MM.1S (cell line): ENCODE measurements at regions not wholly inside any gene's neighbourhood (a gene's known extent, or its start where the extent isn't known, plus 50 kb on each side); places are given as distances from the start of the nearest gene placed in this dataset.

ENCODE experiments used
- DNase-seq: peaks from one replicate; pipeline ENCODE4 v3.0.0-alpha.2; 2015
- H2AFZ ChIP-seq: fragments of 300-600 bp; sonication (generic); 2 replicates; pipeline ENCODE4 v1.6.0; 2016; ENCODE audit warnings: antibody characterized with exemption, low read length
- H3F3A ChIP-seq: fragments of 300-600 bp; sonication (generic); 2 replicates; pipeline ENCODE4 v1.6.1; 2016; ENCODE audit warnings: mild to moderate bottlenecking, antibody characterized with exemption, low read length, moderate library complexity, mixed read lengths; ENCODE audit not compliant: insufficient read depth
- H3K27ac ChIP-seq: fragments of 300-600 bp; sonication (generic); 2 replicates; pipeline ENCODE4 v1.5.1; 2016; ENCODE audit warnings: mild to moderate bottlenecking, low read length
- H3K27me3 ChIP-seq: fragments of 300-600 bp; sonication (generic); replicated peaks from 2 replicates; pipeline ENCODE4 v1.6.0; 2016; ENCODE audit warnings: low read length; ENCODE audit not compliant: insufficient read depth
- H3K36me3 ChIP-seq: fragments of 300-600 bp; sonication (generic); replicated peaks from 2 replicates; pipeline ENCODE4 v1.6.1; 2016; ENCODE audit warnings: mild to moderate bottlenecking, low read length, mixed read lengths; ENCODE audit not compliant: insufficient read depth
- H3K4me1 ChIP-seq: fragments of 300-600 bp; sonication (generic); 2 replicates; pipeline ENCODE4 v1.6.1; 2016; ENCODE audit warnings: low read length, mixed read lengths
- H3K4me2 ChIP-seq: fragments of 300-600 bp; sonication (generic); 2 replicates; pipeline ENCODE4 v1.6.0; 2016; ENCODE audit warnings: low read depth, low read length
- H3K4me3 ChIP-seq: fragments of 300-600 bp; sonication (generic); 2 replicates; pipeline ENCODE4 v1.5.1; 2016; ENCODE audit warnings: low read length, mixed read lengths
- H3K79me2 ChIP-seq: fragments of 300-600 bp; sonication (generic); 2 replicates; pipeline ENCODE4 v1.6.1; 2016; ENCODE audit warnings: mixed run types, low read length, mixed read lengths
- H3K9ac ChIP-seq: fragments of 300-600 bp; sonication (generic); 2 replicates; pipeline ENCODE4 v1.6.1; 2016; ENCODE audit warnings: low read length, mixed read lengths
- H3K9me2 ChIP-seq: fragments of 300-600 bp; sonication (generic); replicated peaks from 2 replicates; pipeline ENCODE4 v1.6.1; 2016; ENCODE audit warnings: mild to moderate bottlenecking, low read length, mixed read lengths; ENCODE audit not compliant: insufficient read depth
- H3K9me3 ChIP-seq: fragments of 300-600 bp; sonication (generic); replicated peaks from 2 replicates; pipeline ENCODE4 v1.6.1; 2016; ENCODE audit warnings: mild to moderate bottlenecking, low read length, mixed read lengths; ENCODE audit not compliant: insufficient read depth
- H4K20me1 ChIP-seq: fragments of 300-600 bp; sonication (generic); 2 replicates; pipeline ENCODE4 v1.6.1; 2016; ENCODE audit warnings: mild to moderate bottlenecking, low read length, moderate library complexity, mixed read lengths; ENCODE audit not compliant: insufficient read depth
- EZH2 ChIP-seq: fragments of 300-600 bp; sonication (generic); optimal IDR thresholded peaks from 2 replicates; pipeline ENCODE3; 2017; ENCODE audit warnings: low read depth, mild to moderate bottlenecking, antibody characterized with exemption, low read length, mixed read lengths
- EZH2phosphoT487 ChIP-seq: fragments of 300-600 bp; sonication (generic); IDR thresholded peaks from 2 replicates; pipeline ENCODE4 v1.6.1; 2018; ENCODE audit warnings: antibody characterized with exemption, low read length
- TF ChIP-seq, protein P1 (sequence below): fragments of 300-600 bp; sonication (generic); IDR thresholded peaks from 2 replicates; pipeline ENCODE4 v1.5.1; 2016; ENCODE audit warnings: antibody characterized with exemption, low read length, mixed read lengths

DNA sequence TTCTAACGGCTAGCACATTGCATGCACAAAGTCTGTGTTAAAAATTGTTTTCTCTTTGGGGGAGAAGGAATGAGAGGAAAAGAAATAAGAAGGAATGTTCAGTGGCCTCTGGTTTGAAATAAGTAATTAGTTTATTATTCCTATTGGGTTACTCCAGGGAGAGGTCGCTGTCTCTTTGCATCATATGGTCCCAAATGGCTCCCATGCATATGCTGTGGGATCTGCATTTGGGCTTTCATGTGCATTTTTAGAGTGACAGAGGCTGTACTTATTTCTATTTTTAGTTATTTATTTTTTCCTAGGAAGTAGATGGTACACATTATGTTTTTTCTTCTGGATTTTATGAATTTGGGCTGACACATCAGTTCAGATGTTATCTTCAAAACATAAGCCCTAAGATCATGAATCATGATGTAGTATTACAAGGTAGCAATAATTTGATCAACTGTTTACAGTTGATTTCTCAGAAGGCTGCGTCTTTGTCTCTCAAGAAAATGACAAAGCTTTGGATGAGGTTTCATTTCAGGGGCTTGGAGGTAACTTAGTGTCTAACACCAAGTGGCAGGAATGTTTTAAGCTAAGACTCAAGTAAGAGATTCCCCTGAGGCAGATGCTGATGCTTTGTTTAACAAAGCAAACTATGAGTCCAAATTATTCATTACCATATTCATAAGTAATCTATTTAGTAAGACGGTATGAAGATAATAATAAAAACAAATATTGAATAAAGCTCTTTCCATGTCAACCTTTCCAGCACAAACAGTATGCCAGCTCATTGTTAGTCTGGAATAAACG lies 247.7 kb downstream of the NSUN3 start:
- Histone ChIP-seq H3K9ac (no peak overlapping the region), H3K4me1 (no peaks in the 10 kb centered on the region), H3K79me2 (no peaks in the 10 kb centered on the region), H2AFZ (no peak overlapping the region), H3K4me3 (no peak overlapping the region), H3K4me2 (no peak overlapping the region), H4K20me1 (no peaks in the 10 kb centered on the region), H3K9me2 (no peaks in the 10 kb centered on the region), H3F3A (no peaks in the 10 kb centered on the region), H3K36me3 (no peaks in the 10 kb centered on the region), H3K9me3 (no peaks in the 10 kb centered on the region), H3K27ac (no peak overlapping the region), H3K27me3 (no peaks in the 10 kb centered on the region)
- TF ChIP-seq EZH2: no peak
- TF ChIP-seq EZH2phosphoT487: no peak
- TF ChIP-seq, protein P1, sequence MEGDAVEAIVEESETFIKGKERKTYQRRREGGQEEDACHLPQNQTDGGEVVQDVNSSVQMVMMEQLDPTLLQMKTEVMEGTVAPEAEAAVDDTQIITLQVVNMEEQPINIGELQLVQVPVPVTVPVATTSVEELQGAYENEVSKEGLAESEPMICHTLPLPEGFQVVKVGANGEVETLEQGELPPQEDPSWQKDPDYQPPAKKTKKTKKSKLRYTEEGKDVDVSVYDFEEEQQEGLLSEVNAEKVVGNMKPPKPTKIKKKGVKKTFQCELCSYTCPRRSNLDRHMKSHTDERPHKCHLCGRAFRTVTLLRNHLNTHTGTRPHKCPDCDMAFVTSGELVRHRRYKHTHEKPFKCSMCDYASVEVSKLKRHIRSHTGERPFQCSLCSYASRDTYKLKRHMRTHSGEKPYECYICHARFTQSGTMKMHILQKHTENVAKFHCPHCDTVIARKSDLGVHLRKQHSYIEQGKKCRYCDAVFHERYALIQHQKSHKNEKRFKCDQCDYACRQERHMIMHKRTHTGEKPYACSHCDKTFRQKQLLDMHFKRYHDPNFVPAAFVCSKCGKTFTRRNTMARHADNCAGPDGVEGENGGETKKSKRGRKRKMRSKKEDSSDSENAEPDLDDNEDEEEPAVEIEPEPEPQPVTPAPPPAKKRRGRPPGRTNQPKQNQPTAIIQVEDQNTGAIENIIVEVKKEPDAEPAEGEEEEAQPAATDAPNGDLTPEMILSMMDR: no peak
- DNase-seq: no peak

DNA sequence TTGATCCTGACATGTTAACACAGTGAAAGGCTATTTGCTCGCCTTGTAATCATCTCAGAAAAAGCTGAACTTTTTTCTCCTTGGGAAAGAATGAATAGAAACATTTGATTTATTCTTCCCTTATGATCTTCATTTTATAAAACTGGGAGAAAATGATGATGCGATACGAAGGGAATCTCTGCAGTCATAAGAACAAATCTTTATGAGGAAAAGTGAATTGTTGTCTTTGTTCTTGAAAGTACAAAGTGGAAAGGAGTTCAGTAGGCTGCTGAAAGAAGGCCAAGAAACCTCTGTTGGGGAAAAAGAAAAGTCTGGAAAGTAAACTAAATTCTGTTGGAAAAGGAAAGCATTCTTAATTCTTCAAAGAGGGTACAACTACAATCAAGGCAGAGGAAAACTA lies 248.8 kb downstream of the NSUN3 start:
- no peaks in the 10 kb centered on the region for H3K4me1 ChIP-seq
- H3K27ac ChIP-seq: no peak overlapping the region
- no peak for DNase-seq
- H3K9me2 ChIP-seq: no peaks in the 10 kb centered on the region
- no peak overlapping the region for H3K4me3 ChIP-seq
- H3K79me2 ChIP-seq: no peaks in the 10 kb centered on the region
- H3K36me3 ChIP-seq: no peaks in the 10 kb centered on the region
- no peaks in the 10 kb centered on the region for H3K27me3 ChIP-seq
- no peaks in the 10 kb centered on the region for H3F3A ChIP-seq
- TF ChIP-seq EZH2: no peak
- TF ChIP-seq, protein P1: no peak
- no peak overlapping the region for H3K4me2 ChIP-seq
- H2AFZ ChIP-seq: no peak overlapping the region
- no peak overlapping the region for H3K9ac ChIP-seq
- no peaks in the 10 kb centered on the region for H3K9me3 ChIP-seq
- no peaks in the 10 kb centered on the region for H4K20me1 ChIP-seq

DNA sequence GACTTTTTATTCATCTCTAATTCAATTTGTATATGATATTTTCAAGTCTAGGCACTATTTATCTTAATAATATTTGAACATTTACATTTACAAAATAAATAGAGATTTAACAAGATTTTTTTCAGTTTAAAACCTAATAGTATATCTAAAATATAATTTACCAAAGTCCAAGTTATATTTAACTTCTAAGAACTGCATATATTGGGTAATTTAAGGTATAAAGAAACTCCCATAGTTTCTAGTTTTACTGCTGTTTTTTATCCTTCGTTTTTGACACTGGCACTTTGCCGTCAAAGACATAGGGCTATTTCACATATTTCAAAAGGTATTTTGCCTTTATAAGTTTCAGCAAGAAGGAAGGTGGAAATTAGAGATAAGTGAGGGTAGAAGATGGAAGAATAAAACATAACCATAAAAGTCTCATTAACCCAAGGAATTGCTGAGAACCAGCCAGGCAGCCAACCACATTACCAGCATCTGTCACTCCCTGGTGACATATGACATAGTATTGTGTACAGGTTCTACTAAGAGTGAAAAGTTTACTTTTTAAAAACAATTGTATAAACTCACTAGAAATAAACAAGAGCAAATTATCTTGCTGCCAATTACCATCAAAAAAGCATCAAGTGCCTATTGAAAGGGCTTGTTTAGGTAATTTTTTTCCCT lies 251.5 kb downstream of the NSUN3 start:
- H3K27me3 ChIP-seq: no peaks in the 10 kb centered on the region
- no peak for DNase-seq
- H3K27ac ChIP-seq: no peak overlapping the region
- H3K4me3 ChIP-seq: no peak overlapping the region
- H3K79me2 ChIP-seq: no peaks in the 10 kb centered on the region
- H2AFZ ChIP-seq: no peak overlapping the region
- no peaks in the 10 kb centered on the region for H3F3A ChIP-seq
- no peaks in the 10 kb centered on the region for H3K36me3 ChIP-seq
- H3K4me2 ChIP-seq: no peak overlapping the region
- H3K9me3 ChIP-seq: no peaks in the 10 kb centered on the region
- H3K9ac ChIP-seq: no peak overlapping the region
- no peaks in the 10 kb centered on the region for H3K4me1 ChIP-seq
- TF ChIP-seq, protein P1: no peak
- TF ChIP-seq EZH2: no peak
- TF ChIP-seq EZH2phosphoT487: no peak
- H3K9me2 ChIP-seq: no peaks in the 10 kb centered on the region
- no peaks in the 10 kb centered on the region for H4K20me1 ChIP-seq
